K562 (cell line): ENCODE measurements at regions not wholly inside any gene's neighbourhood (a gene's known extent, or its start where the extent isn't known, plus 50 kb on each side); places are given as distances from the start of the nearest gene placed in this dataset.

Experiments used
- ATAC-seq: fragments of 200-7000 bp; cut with Tn5 transposase; 3 replicates; pipeline ENCODE4 v1.9.1; 2020; ENCODE audit warnings: moderate library complexity
- BruUV-seq: library from RNA; stranded (reverse); fragments of 400-500 nt; replicated peaks from 2 replicates; lab custom pipeline; 2021; lab: Mats Ljungman, UMichigan
- CTCF ChIA-PET: fragments of 300-600 bp; formaldehyde crosslinking; extraction: SDS; loops from one replicate; lab custom pipeline; 2021; ENCODE audit warnings: low intra/inter-chr PET ratio; lab: Yijun Ruan, JAX
- POLR2A ChIA-PET: fragments of 300-600, 350-650 bp; sonication (Branson Sonifier 250); formaldehyde crosslinking; extraction: SDS; loops from one replicate; lab custom pipeline; 2021; ENCODE audit warnings: antibody characterized with exemption, inconsistent platforms; lab: Yijun Ruan, JAX
- DNase-seq, 4 experiments: peaks; one replicate each; pipeline versions ENCODE4 v3.0.0 to v3.0.0-alpha.2; 2011 to 2018; ENCODE audit warnings: low spot score in 3 of 4, mixed read lengths in 3 of 4; ENCODE audit errors: extremely low read depth in 1 of 4
- FAIRE-seq: peaks from 2 replicates; lab custom pipeline; 2011; peaks lifted over from hg19 to GRCh38; lab: Jason Lieb, UNC
- H2AFZ ChIP-seq: 2 replicates; pipeline ENCODE4 v1.6.0; 2011; ENCODE audit warnings: low read depth, low read length, control low read depth, inconsistent platforms
- H3K27ac ChIP-seq: fragments of 200-600 bp; 3 replicates; pipeline ENCODE4 v1.8.0; 2011; ENCODE audit warnings: low read depth, mild to moderate bottlenecking, control low read depth, inconsistent platforms, low read length, moderate library complexity, mixed read lengths; ENCODE audit errors: extremely low read depth
- H3K27me3 ChIP-seq, 2 experiments: fragments of 300-600 bp in 1 of 2; 2 replicates in 1 of 2; 3 replicates in 1 of 2; pipeline versions ENCODE4 v1.6.0 to v1.8.0; 2011; ENCODE audit warnings: inconsistent platforms in 2 of 2, low read length in 2 of 2, mild to moderate bottlenecking in 1 of 2, mixed read lengths in 1 of 2, moderate library complexity in 1 of 2; ENCODE audit not compliant: control insufficient read depth in 2 of 2, insufficient read depth in 2 of 2
- H3K36me3 ChIP-seq: fragments of 300-600 bp; 3 replicates; pipeline ENCODE4 v1.8.0; 2011; ENCODE audit warnings: mild to moderate bottlenecking, low read length, inconsistent platforms; ENCODE audit not compliant: control insufficient read depth, insufficient read depth
- H3K4me1 ChIP-seq, 2 experiments: fragments of 200-600 bp in 1 of 2; replicated peaks in 1 of 2; 2 replicates in 1 of 2; 3 replicates in 1 of 2; pipeline versions ENCODE4 v1.5.1 to v1.8.0; 2011; ENCODE audit warnings: inconsistent platforms in 2 of 2, low read length in 2 of 2, mild to moderate bottlenecking in 1 of 2, mixed read lengths in 1 of 2, moderate library complexity in 1 of 2; ENCODE audit not compliant: control insufficient read depth in 2 of 2, insufficient read depth in 2 of 2
- H3K4me2 ChIP-seq: 2 replicates; pipeline ENCODE4 v1.6.1; 2011; ENCODE audit warnings: low read length, control low read depth, inconsistent platforms, mixed read lengths; ENCODE audit not compliant: insufficient read depth
- H3K4me3 ChIP-seq: fragments of 200-600 bp; sonication (generic), shearing (Covaris generic); 2 replicates; pipeline ENCODE4 v1.5.1; 2016; ENCODE audit warnings: control low read depth, inconsistent platforms
- H3K79me2 ChIP-seq: fragments of 200-600 bp; 3 replicates; pipeline ENCODE4 v1.8.0; 2011; ENCODE audit warnings: low read length, inconsistent platforms; ENCODE audit not compliant: control insufficient read depth, insufficient read depth
- H3K9ac ChIP-seq, 2 experiments: 2 replicates each; pipeline versions ENCODE4 v1.6.0 to v1.6.1; 2011; ENCODE audit warnings: low read depth in 2 of 2, low read length in 2 of 2, control low read depth in 1 of 2, inconsistent platforms in 1 of 2, mild to moderate bottlenecking in 1 of 2, mixed read lengths in 1 of 2; ENCODE audit not compliant: insufficient read depth in 1 of 2
- H3K9me1 ChIP-seq: one replicate; pipeline ENCODE4 v1.6.0; 2011; ENCODE audit warnings: inconsistent platforms, mild to moderate bottlenecking, low read length, moderate library complexity; ENCODE audit not compliant: control insufficient read depth, insufficient read depth
- H3K9me3 ChIP-seq: replicated peaks from 2 replicates; pipeline ENCODE4 v1.5.1; 2011; ENCODE audit warnings: low read depth, low read length, inconsistent platforms; ENCODE audit not compliant: control insufficient read depth, insufficient read depth
- H4K20me1 ChIP-seq: replicated peaks from 2 replicates; pipeline ENCODE4 v1.6.1; 2011; ENCODE audit warnings: low read length, inconsistent platforms, mixed read lengths; ENCODE audit not compliant: control insufficient read depth, insufficient read depth
- HDGF ChIP-seq: fragments of 450-650 bp; IDR thresholded peaks from 2 replicates; pipeline ENCODE4 v1.6.1; 2016
- KLF13 ChIP-seq: fragments of 450-650 bp; IDR thresholded peaks from 2 replicates; pipeline ENCODE4 v1.6.1; 2016; ENCODE audit warnings: missing genetic modification characterization, low read depth, mild to moderate bottlenecking, missing compliant biosample characterization, moderate library complexity, borderline replicate concordance
- KLF6 ChIP-seq: fragments of 250-450 bp; sonication (Bioruptor Pico); IDR thresholded peaks from 2 replicates; pipeline ENCODE4 v1.4.0; 2020; ENCODE audit warnings: mild to moderate bottlenecking, moderate library complexity, borderline replicate concordance
- MCM5 ChIP-seq: fragments of 450-650 bp; IDR thresholded peaks from 2 replicates; pipeline ENCODE4 v1.6.1; 2016; ENCODE audit warnings: low read depth
- MYNN ChIP-seq, 2 experiments: sonication (generic); formaldehyde crosslinking in 1 of 2; IDR thresholded peaks; 2 replicates each; pipeline versions ENCODE4 v1.5.0 to v1.6.1; 2016 to 2020; ENCODE audit warnings: antibody characterized with exemption in 1 of 2, missing genetic modification reagents in 1 of 2
- PCBP2 ChIP-seq: fragments of 200-400 bp; formaldehyde crosslinking; IDR thresholded peaks from 2 replicates; pipeline ENCODE4 v1.6.1; 2018; ENCODE audit warnings: low read length, low read depth, mild to moderate bottlenecking, moderate library complexity; ENCODE audit not compliant: poor library complexity, severe bottlenecking
- PML ChIP-seq: IDR thresholded peaks from 2 replicates; pipeline ENCODE4 v1.6.1; 2012; ENCODE audit warnings: low read length, inconsistent platforms
- PPARD ChIP-seq: fragments of 250-450 bp; sonication (Bioruptor Pico); IDR thresholded peaks from 2 replicates; pipeline ENCODE4 v1.8.0; 2022; ENCODE audit warnings: inconsistent platforms, mild to moderate bottlenecking, moderate library complexity
- PURB ChIP-seq: sonication (generic); formaldehyde crosslinking; IDR thresholded peaks from 2 replicates; pipeline ENCODE4 v1.9.0; 2021; ENCODE audit warnings: low read depth, mild to moderate bottlenecking, missing genetic modification reagents
- SMARCB1 ChIP-seq: IDR thresholded peaks from 2 replicates; pipeline ENCODE4 v1.6.1; 2011; ENCODE audit warnings: improper control_type of control experiment, low read depth; ENCODE audit not compliant: insufficient read length
- SPI1 ChIP-seq: IDR thresholded peaks from 2 replicates; pipeline ENCODE4 v1.6.1; 2011; ENCODE audit warnings: low read depth, low read length, control low read depth, borderline replicate concordance
- WHSC1 ChIP-seq: IDR thresholded peaks from one replicate; pipeline ENCODE4 v1.6.1; 2012; ENCODE audit warnings: low read length, control low read depth, inconsistent platforms
- ZNF134 ChIP-seq: fragments of 250-450 bp; sonication (Bioruptor Pico); conservative IDR thresholded peaks from 2 replicates; pipeline ENCODE4 v1.4.0; 2020
- ZNF165 ChIP-seq: fragments of 250-450 bp; sonication (Bioruptor Pico); IDR thresholded peaks from 2 replicates; pipeline ENCODE4 v1.4.0; 2020; ENCODE audit warnings: borderline replicate concordance
- ZNF175 ChIP-seq: fragments of 200-800 bp; sonication (Bioruptor generic); IDR thresholded peaks from 2 replicates; pipeline ENCODE4 v1.6.1; 2016; ENCODE audit warnings: low read depth, mild to moderate bottlenecking, missing genetic modification characterization, missing compliant biosample characterization
- WGBS: fragments of 100-300 bp; shearing (Covaris generic); methylation state at CpG from one replicate; pipeline ENCODE4 v1.1.6; 2016; ENCODE audit warnings: low coverage, mixed read lengths; ENCODE audit not compliant: insufficient coverage; ENCODE audit errors: missing lambda C conversion rate; 5-methylcytosine and 5-hydroxymethylcytosine counted together
- in situ Hi-C: fragments of 300-500 bp; cut with MboI; formaldehyde crosslinking; loops from 4 replicates; pipeline ENCODE4 v1.15.0; 2018; ENCODE audit warnings: inconsistent platforms, mixed read lengths
- intact Hi-C: fragments of 100-400 bp; cut with micrococcal nuclease; formaldehyde crosslinking; loops from 2 replicates; pipeline ENCODE4 v1.14.2; 2022
- TF ChIP-seq, protein P1 (sequence below): sonication (generic); formaldehyde crosslinking; IDR thresholded peaks from 2 replicates; pipeline ENCODE4 v1.8.1; 2023; ENCODE audit warnings: mild to moderate bottlenecking, missing genetic modification reagents
- TF ChIP-seq, protein P2 (sequence below): fragments of 450-650 bp; IDR thresholded peaks from 2 replicates; pipeline ENCODE4 v1.6.1; 2016; ENCODE audit warnings: antibody characterized with exemption

DNA sequence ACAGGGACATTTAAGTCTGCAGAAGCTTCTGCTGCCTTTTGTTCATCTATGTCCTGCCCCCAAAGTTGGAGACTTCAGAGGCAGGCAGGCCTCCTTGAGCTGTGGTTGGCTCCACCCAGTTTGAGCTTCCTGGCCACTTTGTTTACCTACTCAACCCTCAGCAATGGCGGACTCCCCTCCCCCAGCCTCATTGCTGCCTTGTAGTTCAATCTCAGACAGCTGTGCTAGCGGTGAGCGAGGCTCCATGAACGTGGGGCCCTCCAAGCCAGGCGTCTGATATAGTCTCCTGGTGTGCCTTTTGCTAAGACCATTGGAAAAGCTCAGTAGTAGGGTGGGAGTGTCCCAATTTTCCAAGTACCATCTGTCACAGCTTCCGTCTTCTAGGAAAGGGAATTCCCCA lies 170.1 kb downstream of the CCNG2 start:
- H3K9me3 ChIP-seq, result no peaks in the 10 kb centered on the region
- H3K4me2 ChIP-seq, result no peak overlapping the region
- H3K9me1 ChIP-seq, result no peaks in the 10 kb centered on the region
- TF ChIP-seq PPARD (CRISPR knock-in tag) (no peak), ZNF175 (no peak), MYNN (IDR thresholded peaks at IDR 0.05) (no peak), MYNN (CRISPR knock-in tag; IDR thresholded peaks at IDR 0.05) (no peak), ZNF134 (no peak), KLF13 (tag) (no peak), KLF6 (CRISPR knock-in tag) (no peak), PCBP2 (no peak), PML (no peak), ZNF165 (CRISPR knock-in tag) (no peak), PURB (CRISPR knock-in tag) (no peak), SPI1 (no peak), WHSC1 (no peak), HDGF (no peak), SMARCB1 (no peak), MCM5 (no peak)
- TF ChIP-seq, protein P1, sequence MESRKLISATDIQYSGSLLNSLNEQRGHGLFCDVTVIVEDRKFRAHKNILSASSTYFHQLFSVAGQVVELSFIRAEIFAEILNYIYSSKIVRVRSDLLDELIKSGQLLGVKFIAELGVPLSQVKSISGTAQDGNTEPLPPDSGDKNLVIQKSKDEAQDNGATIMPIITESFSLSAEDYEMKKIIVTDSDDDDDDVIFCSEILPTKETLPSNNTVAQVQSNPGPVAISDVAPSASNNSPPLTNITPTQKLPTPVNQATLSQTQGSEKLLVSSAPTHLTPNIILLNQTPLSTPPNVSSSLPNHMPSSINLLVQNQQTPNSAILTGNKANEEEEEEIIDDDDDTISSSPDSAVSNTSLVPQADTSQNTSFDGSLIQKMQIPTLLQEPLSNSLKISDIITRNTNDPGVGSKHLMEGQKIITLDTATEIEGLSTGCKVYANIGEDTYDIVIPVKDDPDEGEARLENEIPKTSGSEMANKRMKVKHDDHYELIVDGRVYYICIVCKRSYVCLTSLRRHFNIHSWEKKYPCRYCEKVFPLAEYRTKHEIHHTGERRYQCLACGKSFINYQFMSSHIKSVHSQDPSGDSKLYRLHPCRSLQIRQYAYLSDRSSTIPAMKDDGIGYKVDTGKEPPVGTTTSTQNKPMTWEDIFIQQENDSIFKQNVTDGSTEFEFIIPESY, result no peak
- TF ChIP-seq, protein P2, sequence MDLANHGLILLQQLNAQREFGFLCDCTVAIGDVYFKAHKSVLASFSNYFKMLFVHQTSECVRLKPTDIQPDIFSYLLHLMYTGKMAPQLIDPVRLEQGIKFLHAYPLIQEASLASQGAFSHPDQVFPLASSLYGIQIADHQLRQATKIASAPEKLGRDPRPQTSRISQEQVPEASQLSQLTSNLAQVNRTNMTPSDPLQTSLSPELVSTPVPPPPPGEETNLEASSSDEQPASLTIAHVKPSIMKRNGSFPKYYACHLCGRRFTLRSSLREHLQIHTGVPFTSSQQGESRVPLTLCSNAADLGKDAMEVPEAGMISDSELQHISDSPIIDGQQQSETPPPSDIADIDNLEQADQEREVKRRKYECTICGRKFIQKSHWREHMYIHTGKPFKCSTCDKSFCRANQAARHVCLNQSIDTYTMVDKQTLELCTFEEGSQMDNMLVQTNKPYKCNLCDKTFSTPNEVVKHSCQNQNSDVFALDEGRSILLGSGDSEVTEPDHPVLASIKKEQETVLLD, result no peak
- no peak overlapping the region for H2AFZ ChIP-seq
- no peak for ATAC-seq
- H3K4me3 ChIP-seq, result no peak overlapping the region
- CTCF ChIA-PET, result no interaction called here
- intact Hi-C loops, result no loop called here
- H3K9ac ChIP-seq, result no peak overlapping the region
- H4K20me1 ChIP-seq, result no peaks in the 10 kb centered on the region
- BruUV-seq, result no TSS peak
- H3K79me2 ChIP-seq, result no peaks in the 10 kb centered on the region
- in situ Hi-C loops, result no loop called here
- no peak for DNase-seq
- no peaks in the 10 kb centered on the region for H3K27me3 ChIP-seq
- H3K36me3 ChIP-seq, result no peaks in the 10 kb centered on the region
- 0% methylated on average over 6 of the region's 6 CpGs for WGBS
- no peak for FAIRE-seq
- H3K4me1 ChIP-seq, result no peaks in the 10 kb centered on the region
- POLR2A ChIA-PET, result no interaction called here
- H3K27ac ChIP-seq, result no peak overlapping the region
